Duodenal mucosa (tissue), 2 donors: ENCODE measurements at regions not wholly inside any gene's neighbourhood (a gene's known extent, or its start where the extent isn't known, plus 50 kb on each side); places are given as distances from the start of the nearest gene placed in this dataset.
"Not testable (repeated sequence)": the region's sequence is repeated elsewhere in the genome, so short reads cannot be mapped to it uniquely, and the experiment has no call there.

Experiments
- H3K27ac ChIP-seq: one replicate; pipeline ENCODE4 v1.7.0; 2013; ENCODE audit warnings: low read depth, low read length
- H3K27me3 ChIP-seq, 2 donors: one replicate each; pipeline ENCODE4 v1.7.0; 2013; ENCODE audit warnings: low read length in 2 of 2, control low read depth in 1 of 2; ENCODE audit not compliant: insufficient read depth in 2 of 2, control insufficient read depth in 1 of 2
- H3K36me3 ChIP-seq, 2 donors: one replicate each; pipeline ENCODE4 v1.7.0; 2013; ENCODE audit warnings: low read length in 2 of 2, control low read depth in 1 of 2; ENCODE audit not compliant: insufficient read depth in 2 of 2, control insufficient read depth in 1 of 2
- H3K4me1 ChIP-seq, 2 donors: one replicate each; pipeline ENCODE4 v1.7.0; 2013; ENCODE audit warnings: low read length in 2 of 2, control low read depth in 1 of 2; ENCODE audit not compliant: insufficient read depth in 2 of 2, control insufficient read depth in 1 of 2
- H3K4me3 ChIP-seq, 2 donors: one replicate each; pipeline ENCODE4 v1.7.0; 2013; ENCODE audit warnings: low read length in 2 of 2, low read depth in 1 of 2
- H3K9ac ChIP-seq, 2 donors: one replicate each; pipeline ENCODE4 v1.7.0; 2013; ENCODE audit warnings: low read length in 2 of 2, low read depth in 1 of 2
- H3K9me3 ChIP-seq, 2 donors: one replicate each; pipeline ENCODE4 v1.7.0; 2013; ENCODE audit warnings: low read length in 2 of 2, control low read depth in 1 of 2; ENCODE audit not compliant: control insufficient read depth in 1 of 2

GRCh38 chr10:60490013-60490412 lies 100.3 kb upstream of the ANK3 start:
- Histone ChIP-seq H3K9ac (no peak overlapping the region), H3K27ac (no peak overlapping the region), H3K9me3 (peaks cover 0 to 2% of the 10 kb centered on the region in 2 donors), H3K36me3 (no peaks in the 10 kb centered on the region), H3K4me1 (peaks cover 0 to 3% of the 10 kb centered on the region in 2 donors), H3K27me3 (no peaks in the 10 kb centered on the region), H3K4me3 (no peak overlapping the region)

- Histone ChIP-seq H3K27me3 (no peaks in the 10 kb centered on the region), H3K36me3 (no peaks in the 10 kb centered on the region), H3K9ac (no peak overlapping the region), H3K27ac (no peak overlapping the region), H3K9me3 (peaks cover 0 to 2% of the 10 kb centered on the region in 2 donors), H3K4me1 (peaks cover 0 to 3% of the 10 kb centered on the region in 2 donors), H3K4me3 (no peak overlapping the region)
Observed at GRCh38 chr10:60488111-60488669, 98.5 kb upstream of the ANK3 start.

- Histone ChIP-seq H3K27me3 (no peaks in the 10 kb centered on the region), H3K4me1 (peaks cover 0 to 3% of the 10 kb centered on the region in 2 donors), H3K9ac (no peak overlapping the region), H3K36me3 (no peaks in the 10 kb centered on the region), H3K27ac (no peak overlapping the region), H3K9me3 (peaks cover 0 to 2% of the 10 kb centered on the region in 2 donors), H3K4me3 (no peak overlapping the region)
Observed at GRCh38 chr10:60487543-60487942, 97.9 kb upstream of the ANK3 start.

- H3K36me3 ChIP-seq: no peaks in the 10 kb centered on the region
- H3K9ac ChIP-seq: no peak overlapping the region
- peaks cover 0 to 2% of the 10 kb centered on the region in 2 donors for H3K4me1 ChIP-seq
- H3K9me3 ChIP-seq: no peaks in the 10 kb centered on the region
- no peaks in the 10 kb centered on the region for H3K27me3 ChIP-seq
- no peak overlapping the region for H3K4me3 ChIP-seq
- H3K27ac ChIP-seq: no peak overlapping the region
Observed at GRCh38 chr10:60485025-60485424, 95.3 kb upstream of the ANK3 start.

- Histone ChIP-seq H3K9me3 (no peaks in the 10 kb centered on the region), H3K36me3 (no peaks in the 10 kb centered on the region), H3K27me3 (no peaks in the 10 kb centered on the region), H3K27ac (no peak overlapping the region), H3K4me1 (no peaks in the 10 kb centered on the region), H3K9ac (no peak overlapping the region), H3K4me3 (no peak overlapping the region)
Observed at GRCh38 chr10:60480865-60481563, 91.3 kb upstream of the ANK3 start.

- Histone ChIP-seq H3K27me3 (no peaks in the 10 kb centered on the region), H3K9me3 (no peaks in the 10 kb centered on the region), H3K4me3 (no peak overlapping the region), H3K4me1 (no peaks in the 10 kb centered on the region), H3K36me3 (no peaks in the 10 kb centered on the region), H3K27ac (no peak overlapping the region), H3K9ac (no peak overlapping the region)
Observed at GRCh38 chr10:60479305-60480020, 89.8 kb upstream of the ANK3 start.

GRCh38 chr10:60476451-60476850 lies 86.8 kb upstream of the ANK3 start:
- Histone ChIP-seq H3K9ac (no peak overlapping the region), H3K27me3 (no peaks in the 10 kb centered on the region), H3K4me1 (no peaks in the 10 kb centered on the region), H3K4me3 (no peak overlapping the region), H3K9me3 (no peaks in the 10 kb centered on the region), H3K36me3 (no peaks in the 10 kb centered on the region), H3K27ac (no peak overlapping the region)

GRCh38 chr10:60473557-60473956 lies 83.9 kb upstream of the ANK3 start:
- H3K9ac ChIP-seq: no peak overlapping the region
- no peaks in the 10 kb centered on the region for H3K27me3 ChIP-seq
- no peaks in the 10 kb centered on the region for H3K36me3 ChIP-seq
- no peak overlapping the region for H3K27ac ChIP-seq
- H3K4me3 ChIP-seq: no peak overlapping the region
- H3K9me3 ChIP-seq: no peaks in the 10 kb centered on the region
- H3K4me1 ChIP-seq: no peaks in the 10 kb centered on the region

- Histone ChIP-seq H3K9me3 (no peaks in the 10 kb centered on the region), H3K27me3 (no peaks in the 10 kb centered on the region), H3K9ac (no peak overlapping the region), H3K4me3 (no peak overlapping the region), H3K36me3 (no peaks in the 10 kb centered on the region), H3K4me1 (no peaks in the 10 kb centered on the region), H3K27ac (no peak overlapping the region)
Observed at GRCh38 chr10:60470091-60470490, 80.4 kb upstream of the ANK3 start.

- not testable (repeated sequence) for H3K9me3 ChIP-seq, H3K36me3 ChIP-seq, H3K27me3 ChIP-seq, H3K27ac ChIP-seq, H3K9ac ChIP-seq, H3K4me3 ChIP-seq, H3K4me1 ChIP-seq
Observed at GRCh38 chr10:60469147-60469546, 79.5 kb upstream of the ANK3 start.
